Stomach (tissue), 8 donors: ENCODE measurements at regions not wholly inside any gene's neighbourhood (a gene's known extent, or its start where the extent isn't known, plus 50 kb on each side); places are given as distances from the start of the nearest gene placed in this dataset.

ENCODE experiments used
- DNase-seq, 2 donors: peaks; one replicate each; pipeline versions ENCODE4 v3.0.0 to v3.0.0-alpha.2; 2013 to 2019
- H3K27ac ChIP-seq, 5 donors: fragments of 200-600 bp in 4 of 5; sonication (generic) in 4 of 5; one replicate each; pipeline ENCODE4 v1.5.1; 2013 to 2019; ENCODE audit warnings: mild to moderate bottlenecking in 1 of 5, moderate library complexity in 1 of 5
- H3K27me3 ChIP-seq, 3 donors: fragments of 200-600 bp; sonication (generic); one replicate each; pipeline ENCODE4 v1.5.1; 2017 to 2019; ENCODE audit warnings: mixed run types in 1 of 3
- H3K36me3 ChIP-seq, 4 donors: fragments of 200-600 bp; sonication (generic); 1 replicate in 3 of 4; 2 replicates in 1 of 4; pipeline ENCODE4 v1.5.1; 2016 to 2019
- H3K4me1 ChIP-seq, 4 donors: fragments of 200-600 bp; sonication (generic); one replicate each; pipeline ENCODE4 v1.5.1; 2016 to 2019
- H3K4me3 ChIP-seq, 4 donors: fragments of 200-600 bp; sonication (generic) in 3 of 4; one replicate each; pipeline ENCODE4 v1.5.1; 2016 to 2019; ENCODE audit warnings: mild to moderate bottlenecking in 1 of 4
- H3K9me3 ChIP-seq, 4 donors: fragments of 200-600 bp; sonication (generic); one replicate each; pipeline ENCODE4 v1.5.1; 2016 to 2019
- EP300 ChIP-seq: sonication (generic); formaldehyde crosslinking; IDR thresholded peaks from one replicate; pipeline ENCODE4 v1.6.1; 2017; ENCODE audit warnings: antibody characterized with exemption
- POLR2A ChIP-seq, 4 donors: fragments of 450-650 bp; IDR thresholded peaks; one replicate each; pipeline ENCODE4 v1.6.1; 2016; ENCODE audit warnings: antibody characterized with exemption in 4 of 4, control low read depth in 2 of 4, mild to moderate bottlenecking in 1 of 4, moderate library complexity in 1 of 4
- POLR2AphosphoS5 ChIP-seq, 3 donors: sonication (generic); formaldehyde crosslinking; IDR thresholded peaks; one replicate each; pipeline ENCODE4 v1.6.1; 2016; ENCODE audit warnings: antibody characterized with exemption in 3 of 3
- WGBS, 5 donors: extraction: QIAGEN DNeasy Blood & Tissue Kit in 3 of 5; methylation state at CpG; one replicate each; pipeline versions ENCODE4 v1.1.5 to v1.1.7; 2013 to 2018; 5-methylcytosine and 5-hydroxymethylcytosine counted together
- intact Hi-C: fragments of 100-400 bp; cut with DNase I; formaldehyde crosslinking; loops from one replicate; pipeline ENCODE4 v1.15.1; 2023; ENCODE audit warnings: low total_unique reads
- TF ChIP-seq, protein P1 (sequence below), 7 experiments: fragments of 450-650 bp in 4 of 7; fragments of 200-600 bp in 3 of 7; sonication (generic) in 3 of 7; IDR thresholded peaks; one replicate each; pipeline ENCODE4 v1.5.1; 2016 to 2019; ENCODE audit warnings: antibody characterized with exemption in 7 of 7, control low read depth in 2 of 7, mild to moderate bottlenecking in 1 of 7
- donor health status: healthy with polysubstance abuse.
- donor health status: Bipolar disorder and iron deficiency.
- donor health status: healthy.

DNA sequence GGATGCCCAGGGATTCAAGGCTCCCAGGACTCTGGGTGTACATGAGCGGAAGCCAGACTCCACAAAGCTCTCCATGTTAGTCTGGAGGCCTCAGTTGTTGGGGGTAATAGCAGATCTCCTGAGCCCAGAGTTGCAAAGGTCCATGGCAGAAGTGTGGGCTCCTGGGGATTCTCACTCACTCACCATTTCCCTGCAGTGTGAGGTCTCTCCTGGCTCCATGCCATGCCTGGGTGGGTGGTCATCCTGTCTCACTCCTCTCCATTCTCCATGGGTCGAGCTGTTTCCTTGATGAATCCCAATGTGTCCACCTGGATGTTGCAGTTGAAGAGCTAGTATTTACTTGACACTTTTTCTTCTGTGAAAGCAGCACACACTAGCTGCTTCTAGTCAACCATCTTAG, 156.8 kb upstream of the LRRC7 start:
- no peaks in the 10 kb centered on the region for H3K9me3 ChIP-seq
- no peak for TF ChIP-seq POLR2AphosphoS5 (IDR thresholded peaks at IDR 0.05)
- TF ChIP-seq EP300 = no peak
- no peak for TF ChIP-seq POLR2A (IDR thresholded peaks at IDR 0.05)
- TF ChIP-seq, protein P1, sequence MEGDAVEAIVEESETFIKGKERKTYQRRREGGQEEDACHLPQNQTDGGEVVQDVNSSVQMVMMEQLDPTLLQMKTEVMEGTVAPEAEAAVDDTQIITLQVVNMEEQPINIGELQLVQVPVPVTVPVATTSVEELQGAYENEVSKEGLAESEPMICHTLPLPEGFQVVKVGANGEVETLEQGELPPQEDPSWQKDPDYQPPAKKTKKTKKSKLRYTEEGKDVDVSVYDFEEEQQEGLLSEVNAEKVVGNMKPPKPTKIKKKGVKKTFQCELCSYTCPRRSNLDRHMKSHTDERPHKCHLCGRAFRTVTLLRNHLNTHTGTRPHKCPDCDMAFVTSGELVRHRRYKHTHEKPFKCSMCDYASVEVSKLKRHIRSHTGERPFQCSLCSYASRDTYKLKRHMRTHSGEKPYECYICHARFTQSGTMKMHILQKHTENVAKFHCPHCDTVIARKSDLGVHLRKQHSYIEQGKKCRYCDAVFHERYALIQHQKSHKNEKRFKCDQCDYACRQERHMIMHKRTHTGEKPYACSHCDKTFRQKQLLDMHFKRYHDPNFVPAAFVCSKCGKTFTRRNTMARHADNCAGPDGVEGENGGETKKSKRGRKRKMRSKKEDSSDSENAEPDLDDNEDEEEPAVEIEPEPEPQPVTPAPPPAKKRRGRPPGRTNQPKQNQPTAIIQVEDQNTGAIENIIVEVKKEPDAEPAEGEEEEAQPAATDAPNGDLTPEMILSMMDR (IDR thresholded peaks at IDR 0.05) = no peak
- H3K36me3 ChIP-seq = no peaks in the 10 kb centered on the region
- no peaks in the 10 kb centered on the region for H3K4me1 ChIP-seq
- 42 to 73% (median 63%) methylated on average over 1 to 2 of the region's 2 CpGs for WGBS, 5 donors
- H3K4me3 ChIP-seq = no peak overlapping the region
- no peak for DNase-seq
- H3K27ac ChIP-seq = no peak overlapping the region
- no peaks in the 10 kb centered on the region for H3K27me3 ChIP-seq
- intact Hi-C loops = no loop called here

DNA sequence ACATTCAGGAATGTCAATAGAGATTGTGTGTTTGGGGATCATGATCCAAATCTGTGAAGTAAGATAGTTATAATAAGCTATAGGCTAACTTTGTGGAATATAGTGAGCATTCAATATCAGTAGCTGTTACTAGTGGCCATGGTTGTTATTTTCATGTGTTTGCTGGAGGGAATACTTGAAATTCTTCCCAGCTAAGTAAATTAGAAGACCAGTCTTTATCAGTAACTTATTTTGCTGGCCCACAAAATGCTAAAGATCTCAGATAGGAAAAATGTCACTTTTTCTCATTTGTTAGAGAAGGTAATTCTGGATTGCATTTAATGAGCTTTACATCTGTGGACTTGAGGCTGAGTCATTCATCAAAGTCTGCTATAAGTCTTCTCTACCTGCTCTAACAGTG, 156.1 kb upstream of the LRRC7 start:
- H3K27ac ChIP-seq = no peak overlapping the region
- no peak for DNase-seq
- TF ChIP-seq, protein P1 (IDR thresholded peaks at IDR 0.05) = no peak
- no peak for TF ChIP-seq EP300
- no peak for TF ChIP-seq POLR2A (IDR thresholded peaks at IDR 0.05)
- TF ChIP-seq POLR2AphosphoS5 (IDR thresholded peaks at IDR 0.05) = no peak
- H3K36me3 ChIP-seq = no peaks in the 10 kb centered on the region
- intact Hi-C loops = no loop called here
- no peaks in the 10 kb centered on the region for H3K4me1 ChIP-seq
- H3K9me3 ChIP-seq = no peaks in the 10 kb centered on the region
- H3K4me3 ChIP-seq = no peak overlapping the region
- no peaks in the 10 kb centered on the region for H3K27me3 ChIP-seq

DNA sequence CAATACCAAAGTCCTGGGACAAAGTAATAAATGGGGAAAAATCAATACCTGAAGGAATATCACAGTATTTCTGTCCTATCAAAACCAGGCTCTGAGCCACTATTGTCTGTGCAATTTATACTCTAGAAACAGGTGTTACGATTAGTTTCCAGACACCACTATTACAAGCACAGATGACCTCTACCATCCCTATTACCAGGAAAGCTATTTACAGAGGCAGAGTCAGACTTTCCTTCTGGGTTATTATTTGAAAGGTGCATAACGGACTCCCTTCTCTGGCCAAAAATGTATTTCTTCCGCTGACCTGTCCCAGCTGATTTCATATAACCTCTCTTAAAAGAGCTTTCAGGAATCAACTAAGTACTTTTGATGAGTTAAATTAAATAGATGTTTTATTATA, 154.6 kb upstream of the LRRC7 start:
- Histone ChIP-seq H3K9me3 (no peaks in the 10 kb centered on the region), H3K27me3 (no peaks in the 10 kb centered on the region), H3K4me3 (no peak overlapping the region), H3K36me3 (no peaks in the 10 kb centered on the region), H3K27ac (no peak overlapping the region), H3K4me1 (no peaks in the 10 kb centered on the region)
- TF ChIP-seq EP300 = no peak
- no peak for TF ChIP-seq POLR2AphosphoS5 (IDR thresholded peaks at IDR 0.05)
- TF ChIP-seq POLR2A (IDR thresholded peaks at IDR 0.05) = no peak
- intact Hi-C loops = no loop called here
- 60 to 75% (median 63%) methylated on average over 3 of the region's 3 CpGs for WGBS, 5 donors
- no peak for DNase-seq

DNA sequence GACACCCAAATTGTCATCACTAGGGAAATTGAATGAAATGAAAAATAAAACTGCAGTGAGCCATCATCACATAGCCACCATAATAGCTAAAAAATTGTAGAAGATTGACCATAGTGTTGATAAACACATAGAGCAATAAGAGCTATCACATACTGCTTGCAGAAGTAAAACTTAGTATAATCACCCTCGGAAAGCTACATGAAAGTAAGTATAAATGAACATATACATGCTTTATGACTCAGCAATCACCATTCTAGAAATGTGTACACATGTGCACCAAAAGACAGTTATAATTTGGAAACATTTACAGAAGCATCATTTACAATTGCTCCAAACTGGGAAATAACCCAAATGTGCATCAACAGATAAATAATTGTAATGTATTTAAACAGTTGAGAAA, 153.1 kb upstream of the LRRC7 start:
- intact Hi-C loops = no loop called here
- H3K36me3 ChIP-seq = no peaks in the 10 kb centered on the region
- H3K27me3 ChIP-seq = no peaks in the 10 kb centered on the region
- WGBS, 5 donors = 52 to 84% (median 77%) methylated on average over 1 of the region's 1 CpG
- H3K4me3 ChIP-seq = no peak overlapping the region
- TF ChIP-seq POLR2AphosphoS5 (IDR thresholded peaks at IDR 0.05) = no peak
- no peak for TF ChIP-seq EP300
- TF ChIP-seq, protein P1 (IDR thresholded peaks at IDR 0.05) = no peak
- TF ChIP-seq POLR2A (IDR thresholded peaks at IDR 0.05) = no peak
- no peak overlapping the region for H3K27ac ChIP-seq
- DNase-seq = no peak
- no peaks in the 10 kb centered on the region for H3K4me1 ChIP-seq
- H3K9me3 ChIP-seq = no peaks in the 10 kb centered on the region

DNA sequence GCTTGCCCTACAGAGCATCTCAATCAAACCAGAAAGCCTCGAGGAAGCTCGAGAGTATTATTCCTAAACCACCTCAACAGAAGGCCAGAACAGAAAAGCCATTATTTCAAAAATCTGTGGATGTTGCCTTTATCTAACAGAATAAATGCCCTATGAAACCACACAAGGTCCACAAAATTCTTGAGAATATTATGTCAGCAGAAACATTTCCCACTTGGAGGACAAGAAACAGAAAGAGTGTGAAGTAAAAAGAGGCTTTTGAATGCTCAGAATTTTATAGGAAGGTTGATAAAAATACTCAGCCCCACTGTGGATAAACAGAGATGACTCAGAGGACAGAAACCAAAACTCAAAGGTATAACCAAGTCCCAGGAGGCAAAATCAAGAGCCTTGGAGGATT, 146.4 kb upstream of the LRRC7 start:
- no peak overlapping the region for H3K27ac ChIP-seq
- no peaks in the 10 kb centered on the region for H3K36me3 ChIP-seq
- intact Hi-C loops = no loop called here
- no peak for DNase-seq
- WGBS, 5 donors = 60 to 85% (median 80%) methylated on average over 2 of the region's 2 CpGs
- H3K4me3 ChIP-seq = no peak overlapping the region
- no peaks in the 10 kb centered on the region for H3K9me3 ChIP-seq
- no peaks in the 10 kb centered on the region for H3K4me1 ChIP-seq
- TF ChIP-seq POLR2A (IDR thresholded peaks at IDR 0.05) (no peak), POLR2AphosphoS5 (IDR thresholded peaks at IDR 0.05) (no peak), EP300 (no peak)
- TF ChIP-seq, protein P1 (IDR thresholded peaks at IDR 0.05) = no peak
- H3K27me3 ChIP-seq = no peaks in the 10 kb centered on the region
